ENCODE measurements at regions not wholly inside any gene's neighbourhood (a gene's known extent, or its start where the extent isn't known, plus 50 kb on each side); places are given as distances from the start of the nearest gene placed in this dataset. TPM values are rescaled to one million over a fixed set of nuclear protein-coding genes. Genes with fewer than 3 reads are reported as not detected.

Small RNAs in the stretch of these regions (small RNA-seq; reads per million reads assigned to genes)
- gene RN7SL683P (not detected), gene SNORD56B (not detected)
